GM12878 (cell line): ENCODE measurements at regions not wholly inside any gene's neighbourhood (a gene's known extent, or its start where the extent isn't known, plus 50 kb on each side); places are given as distances from the start of the nearest gene placed in this dataset.
A peak's percentile ranks its signal among the peaks of the same experiment; 100 is the strongest.

Experiments
- ATAC-seq: fragments of 200-7000 bp; cut with Tn5 transposase; 3 replicates; pipeline ENCODE4 v1.9.1; 2020; ENCODE audit warnings: mild to moderate bottlenecking, moderate library complexity
- BruUV-seq: library from RNA; stranded (reverse); fragments of 400-500 nt; replicated peaks from 2 replicates; lab custom pipeline; 2021; lab: Mats Ljungman, UMichigan
- CTCF ChIA-PET: fragments of 300-600 bp; sonication (Branson Sonifier 250); formaldehyde crosslinking; extraction: SDS; loops from one replicate; lab custom pipeline; 2021; ENCODE audit warnings: inconsistent platforms; lab: Yijun Ruan, JAX
- POLR2A ChIA-PET: fragments of 350-600 bp; formaldehyde crosslinking; extraction: SDS; loops from one replicate; lab custom pipeline; 2021; ENCODE audit warnings: inconsistent platforms; lab: Charles Lee
- RAD21 ChIA-PET: fragments of 300-600 bp; sonication (Branson Sonifier 250); formaldehyde crosslinking; loops from one replicate; lab custom pipeline; 2023; ENCODE audit warnings: antibody characterized with exemption; ENCODE audit not compliant: unreplicated experiment; lab: Charles Lee
- SMC1A ChIA-PET: fragments of 300-600 bp; sonication (Branson Sonifier 250); formaldehyde crosslinking; loops from one replicate; lab custom pipeline; 2023; ENCODE audit not compliant: unreplicated experiment, uncharacterized antibody; lab: Charles Lee
- DNase-seq: peaks from one replicate; pipeline ENCODE4 v3.0.0-alpha.2; 2011; ENCODE audit warnings: low read depth, low spot score
- FAIRE-seq: peaks from 3 replicates; lab custom pipeline; 2011; peaks lifted over from hg19 to GRCh38; lab: Jason Lieb, UNC
- H2AFZ ChIP-seq: 2 replicates; pipeline ENCODE4 v1.6.0; 2011; ENCODE audit warnings: low read depth, low read length, control low read depth; ENCODE audit not compliant: control insufficient read depth
- H3K27ac ChIP-seq: 2 replicates; pipeline ENCODE4 v1.5.1; 2011; ENCODE audit warnings: control low read depth; ENCODE audit not compliant: control insufficient read depth, insufficient read depth
- H3K27me3 ChIP-seq, 2 experiments: replicated peaks in 1 of 2; 2 replicates each; pipeline versions ENCODE4 v1.6.0 to v1.6.1; 2011; ENCODE audit warnings: low read length in 1 of 2; ENCODE audit not compliant: control insufficient read depth in 2 of 2, insufficient read depth in 2 of 2
- H3K36me3 ChIP-seq, 2 experiments: 2 replicates each; pipeline ENCODE4 v1.5.1; 2011; ENCODE audit warnings: low read length in 1 of 2; ENCODE audit not compliant: control insufficient read depth in 2 of 2, insufficient read depth in 2 of 2
- H3K4me1 ChIP-seq: 2 replicates; pipeline ENCODE4 v1.6.1; 2011; ENCODE audit warnings: mild to moderate bottlenecking, low read length, moderate library complexity, mixed read lengths; ENCODE audit not compliant: control insufficient read depth, insufficient read depth
- H3K4me2 ChIP-seq: 2 replicates; pipeline ENCODE4 v1.6.0; 2011; ENCODE audit warnings: control low read depth; ENCODE audit not compliant: control insufficient read depth, insufficient read depth
- H3K4me3 ChIP-seq: fragments of 200-600 bp; sonication (generic); 2 replicates; pipeline ENCODE4 v1.5.1; 2016
- H3K79me2 ChIP-seq: 2 replicates; pipeline ENCODE4 v1.6.0; 2011; ENCODE audit warnings: low read length; ENCODE audit not compliant: control insufficient read depth, insufficient read depth
- H3K9ac ChIP-seq: 2 replicates; pipeline ENCODE4 v1.8.0; 2011; ENCODE audit warnings: low read length, control low read depth, mixed read lengths; ENCODE audit not compliant: control insufficient read depth, insufficient read depth
- H3K9me3 ChIP-seq: replicated peaks from 3 replicates; pipeline ENCODE4 v1.5.1; 2011; ENCODE audit warnings: mild to moderate bottlenecking, low read length; ENCODE audit not compliant: control insufficient read depth, insufficient read depth
- H4K20me1 ChIP-seq: 2 replicates; pipeline ENCODE4 v1.6.0; 2011; ENCODE audit not compliant: control insufficient read depth, insufficient read depth
- CBX5 ChIP-seq: sonication (generic); IDR thresholded peaks from 2 replicates; pipeline ENCODE4 v1.6.1; 2016; ENCODE audit warnings: low read depth, moderate library complexity, mild to moderate bottlenecking, inconsistent platforms
- ETV6 ChIP-seq, 2 experiments: fragments of 450-650 bp in 1 of 2; IDR thresholded peaks in 1 of 2; conservative IDR thresholded peaks in 1 of 2; 2 replicates each; pipeline ENCODE4 v1.6.1; 2014; ENCODE audit warnings: antibody characterized with exemption in 1 of 2, borderline replicate concordance in 1 of 2, low read depth in 1 of 2, mild to moderate bottlenecking in 1 of 2, moderate library complexity in 1 of 2
- EZH2 ChIP-seq: IDR thresholded peaks from 2 replicates; pipeline ENCODE4 v1.6.1; 2012; ENCODE audit warnings: low read depth, mild to moderate bottlenecking, control low read depth, inconsistent platforms, low read length, borderline replicate concordance; ENCODE audit not compliant: control insufficient read depth
- FOXK2 ChIP-seq: fragments of 450-650 bp; IDR thresholded peaks from 2 replicates; pipeline ENCODE4 v1.6.1; 2017; ENCODE audit warnings: mild to moderate bottlenecking, moderate library complexity
- KLF5 ChIP-seq: fragments of 450-650 bp; IDR thresholded peaks from 2 replicates; pipeline ENCODE4 v1.6.1; 2014; ENCODE audit warnings: mild to moderate bottlenecking; ENCODE audit not compliant: partially characterized antibody
- NR2C1 ChIP-seq: fragments of 450-650 bp; IDR thresholded peaks from 2 replicates; pipeline ENCODE4 v1.6.1; 2017; ENCODE audit warnings: antibody characterized with exemption, mild to moderate bottlenecking, moderate library complexity
- NR2C2 ChIP-seq: IDR thresholded peaks from 2 replicates; pipeline ENCODE4 v1.6.1; 2011; ENCODE audit warnings: borderline replicate concordance, low read depth; ENCODE audit not compliant: control insufficient read depth, insufficient read length
- NR2F1 ChIP-seq: fragments of 450-650 bp; conservative IDR thresholded peaks from 2 replicates; pipeline ENCODE4 v1.6.1; 2017; ENCODE audit warnings: mild to moderate bottlenecking
- RAD21 ChIP-seq: IDR thresholded peaks from 2 replicates; pipeline ENCODE4 v1.6.1; 2011; ENCODE audit warnings: mild to moderate bottlenecking, low read depth, low read length, moderate library complexity; ENCODE audit not compliant: insufficient read depth
- SRF ChIP-seq, 2 experiments: IDR thresholded peaks; 2 replicates each; pipeline ENCODE4 v1.6.1; 2011; ENCODE audit warnings: low read depth in 2 of 2, low read length in 2 of 2, mild to moderate bottlenecking in 1 of 2, moderate library complexity in 1 of 2
- WGBS: methylation state at CpG from one replicate; pipeline ENCODE4 v1.1.6; 2016; ENCODE audit warnings: low lambda C conversion rate; ENCODE audit not compliant: insufficient replicate concordance, insufficient coverage; ENCODE audit errors: missing lambda C conversion rate; 5-methylcytosine and 5-hydroxymethylcytosine counted together
- in situ Hi-C: fragments of 300-500 bp; cut with MboI; formaldehyde crosslinking; loops from 9 replicates; pipeline ENCODE4 v1.14.3; 2018; ENCODE audit warnings: mixed read lengths
- intact Hi-C: fragments of 100-400 bp; cut with micrococcal nuclease; formaldehyde crosslinking; loops from one replicate; pipeline ENCODE4 v1.14.2; 2022; ENCODE audit not compliant: unreplicated experiment
- TF ChIP-seq, protein P1 (sequence below): fragments of 450-650 bp; IDR thresholded peaks from 2 replicates; pipeline ENCODE4 v1.6.1; 2016; ENCODE audit warnings: mild to moderate bottlenecking

GRCh38 chr5:104062621-104063377, 500.2 kb upstream of the NUDT12 start:
- H3K4me2 ChIP-seq, result no peak overlapping the region
- no peak overlapping the region for H3K9ac ChIP-seq
- ChIA-PET POLR2A (interaction anchor here (1.2 kb wide), 1 partner anchor 153 kb away, joined by 3 read pairs; no protein-coding TSS in a partner anchor), RAD21 (no interaction called here), CTCF (interaction anchor here (1.6 kb wide), 1 partner anchor 10 kb away, joined by 5 read pairs; no protein-coding TSS in a partner anchor), SMC1A (interaction anchor here (0.8 to 1.6 kb wide), 6 partner anchors 10 to 286 kb away, joined by 3 to 5 read pairs (median 3); no protein-coding TSS in a partner anchor)
- no peaks in the 10 kb centered on the region for H4K20me1 ChIP-seq
- intact Hi-C loops (no loop called here), in situ Hi-C loops (no loop called here)
- no peak overlapping the region for H3K4me3 ChIP-seq
- BruUV-seq, result no TSS peak
- H3K79me2 ChIP-seq, result no peaks in the 10 kb centered on the region
- TF ChIP-seq ETV6 (conservative IDR thresholded peaks at IDR 0.05 in 1 of 2, IDR thresholded peaks at IDR 0.05 in 1 of 2; ENCODE audit: borderline replicate concordance in 1 of 2, low read depth in 1 of 2) (no peak), SRF (IDR thresholded peaks at IDR 0.05; ENCODE audit: low read depth in 2 of 2, low read length in 2 of 2) (no peak), NR2C2 (no peak), KLF5 (no peak)
- H3K27ac ChIP-seq, result no peak overlapping the region
- H3K9me3 ChIP-seq, result no peaks in the 10 kb centered on the region
- H3K27me3 ChIP-seq, result no peaks in the 10 kb centered on the region
- DNase-seq, result no peak
- H2AFZ ChIP-seq, result no peak overlapping the region
- FAIRE-seq, result no peak
- H3K36me3 ChIP-seq, result no peaks in the 10 kb centered on the region
- WGBS, result 39% methylated on average over 9 of the region's 9 CpGs
- ATAC-seq, result peak; percentile 46; the same call in 2 of the 3 replicates
- H3K4me1 ChIP-seq, result no peaks in the 10 kb centered on the region

GRCh38 chr5:104061707-104062106, 499.1 kb upstream of the NUDT12 start:
- H2AFZ ChIP-seq, result no peak overlapping the region
- no peak overlapping the region for H3K4me2 ChIP-seq
- in situ Hi-C loops (no loop called here), intact Hi-C loops (no loop called here)
- ChIA-PET RAD21 (no interaction called here), POLR2A (interaction anchor here (0.7 to 1.2 kb wide), 2 partner anchors 46 to 154 kb away, joined by 3 read pairs; no protein-coding TSS in a partner anchor), CTCF (interaction anchor here (0.6 to 2.2 kb wide), 4 partner anchors 9 to 827 kb away, joined by 3 to 7 read pairs (median 4); no protein-coding TSS in a partner anchor), SMC1A (interaction anchor here (0.6 to 1.6 kb wide), 4 partner anchors 11 to 285 kb away, joined by 3 read pairs; no protein-coding TSS in a partner anchor)
- FAIRE-seq, result no peak
- no peaks in the 10 kb centered on the region for H3K9me3 ChIP-seq
- no peaks in the 10 kb centered on the region for H3K4me1 ChIP-seq
- no peaks in the 10 kb centered on the region for H3K27me3 ChIP-seq
- no peaks in the 10 kb centered on the region for H4K20me1 ChIP-seq
- H3K27ac ChIP-seq, result no peak overlapping the region
- 0% methylated on average over 3 of the region's 3 CpGs for WGBS
- no peak for DNase-seq
- TF ChIP-seq EZH2 (no peak), RAD21 (no peak), FOXK2 (no peak), CBX5 (no peak), NR2F1 (no peak), NR2C1 (no peak)
- TF ChIP-seq, protein P1, sequence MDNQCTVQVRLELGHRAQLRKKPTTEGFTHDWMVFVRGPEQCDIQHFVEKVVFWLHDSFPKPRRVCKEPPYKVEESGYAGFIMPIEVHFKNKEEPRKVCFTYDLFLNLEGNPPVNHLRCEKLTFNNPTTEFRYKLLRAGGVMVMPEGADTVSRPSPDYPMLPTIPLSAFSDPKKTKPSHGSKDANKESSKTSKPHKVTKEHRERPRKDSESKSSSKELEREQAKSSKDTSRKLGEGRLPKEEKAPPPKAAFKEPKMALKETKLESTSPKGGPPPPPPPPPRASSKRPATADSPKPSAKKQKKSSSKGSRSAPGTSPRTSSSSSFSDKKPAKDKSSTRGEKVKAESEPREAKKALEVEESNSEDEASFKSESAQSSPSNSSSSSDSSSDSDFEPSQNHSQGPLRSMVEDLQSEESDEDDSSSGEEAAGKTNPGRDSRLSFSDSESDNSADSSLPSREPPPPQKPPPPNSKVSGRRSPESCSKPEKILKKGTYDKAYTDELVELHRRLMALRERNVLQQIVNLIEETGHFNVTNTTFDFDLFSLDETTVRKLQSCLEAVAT, result no peak
- no peaks in the 10 kb centered on the region for H3K79me2 ChIP-seq
- no peak overlapping the region for H3K9ac ChIP-seq
- BruUV-seq, result no TSS peak
- no peak for ATAC-seq
- no peak overlapping the region for H3K4me3 ChIP-seq
- no peaks in the 10 kb centered on the region for H3K36me3 ChIP-seq
